Gastroesophageal sphincter (tissue), 3 donors: ENCODE measurements at regions not wholly inside any gene's neighbourhood (a gene's known extent, or its start where the extent isn't known, plus 50 kb on each side); places are given as distances from the start of the nearest gene placed in this dataset.

ENCODE experiments used
- CTCF ChIP-seq, 4 experiments: fragments of 200-600 bp in 2 of 4; fragments of 450-650 bp in 2 of 4; sonication (generic) in 1 of 4; IDR thresholded peaks; one replicate each; pipeline ENCODE4 v1.5.1; 2017 to 2019; ENCODE audit warnings: antibody characterized with exemption in 4 of 4, mild to moderate bottlenecking in 2 of 4, moderate library complexity in 2 of 4
- POLR2A ChIP-seq, 2 donors: fragments of 450-650 bp; IDR thresholded peaks; one replicate each; pipeline ENCODE4 v1.6.1; 2017; ENCODE audit warnings: antibody characterized with exemption in 2 of 2, mild to moderate bottlenecking in 2 of 2, moderate library complexity in 1 of 2
- POLR2AphosphoS5 ChIP-seq: sonication (generic); formaldehyde crosslinking; IDR thresholded peaks from one replicate; pipeline ENCODE4 v1.6.1; 2017; ENCODE audit warnings: antibody characterized with exemption

GRCh38 chr18:1797235-1797634, 774.1 kb downstream of the METTL4 start:
- TF ChIP-seq CTCF (IDR thresholded peaks at IDR 0.05) (no peak), POLR2AphosphoS5 (no peak), POLR2A (IDR thresholded peaks at IDR 0.05) (no peak)
